NOMO-1 treated with DMSO at 0.1 percent for 48 hours (cell line): ENCODE measurements at regions not wholly inside any gene's neighbourhood (a gene's known extent, or its start where the extent isn't known, plus 50 kb on each side); places are given as distances from the start of the nearest gene placed in this dataset.
"Not testable (repeated sequence)": the region's sequence is repeated elsewhere in the genome, so short reads cannot be mapped to it uniquely, and the experiment has no call there.

Experiments
- DNase-seq: peaks from one replicate; lab custom pipeline; 2025; ENCODE audit not compliant: unreplicated experiment; lab: John Stamatoyannopoulos, UW

GRCh38 chr5:57398413-57399093, 84.1 kb downstream of the ACTBL2 start:
- no peak for DNase-seq

DNA sequence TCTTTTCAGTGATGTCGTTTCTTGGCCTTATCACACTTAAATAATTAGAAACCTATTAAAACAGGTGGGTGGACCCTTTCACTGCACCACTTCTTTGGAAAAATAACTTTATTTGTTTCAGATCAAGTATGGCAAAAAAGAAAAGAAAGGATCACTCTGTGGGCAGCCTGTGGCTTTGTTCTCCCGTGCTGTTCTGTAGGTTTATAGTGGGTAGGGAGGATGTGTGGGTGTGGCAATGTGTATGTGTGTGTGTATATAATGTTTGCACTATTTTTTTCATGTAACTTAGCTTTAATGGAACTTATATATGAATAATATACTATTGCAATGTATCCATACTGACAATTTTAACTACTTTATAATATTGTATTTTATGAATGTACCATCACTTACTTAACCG, 85.9 kb downstream of the ACTBL2 start:
- no peak for DNase-seq

DNA sequence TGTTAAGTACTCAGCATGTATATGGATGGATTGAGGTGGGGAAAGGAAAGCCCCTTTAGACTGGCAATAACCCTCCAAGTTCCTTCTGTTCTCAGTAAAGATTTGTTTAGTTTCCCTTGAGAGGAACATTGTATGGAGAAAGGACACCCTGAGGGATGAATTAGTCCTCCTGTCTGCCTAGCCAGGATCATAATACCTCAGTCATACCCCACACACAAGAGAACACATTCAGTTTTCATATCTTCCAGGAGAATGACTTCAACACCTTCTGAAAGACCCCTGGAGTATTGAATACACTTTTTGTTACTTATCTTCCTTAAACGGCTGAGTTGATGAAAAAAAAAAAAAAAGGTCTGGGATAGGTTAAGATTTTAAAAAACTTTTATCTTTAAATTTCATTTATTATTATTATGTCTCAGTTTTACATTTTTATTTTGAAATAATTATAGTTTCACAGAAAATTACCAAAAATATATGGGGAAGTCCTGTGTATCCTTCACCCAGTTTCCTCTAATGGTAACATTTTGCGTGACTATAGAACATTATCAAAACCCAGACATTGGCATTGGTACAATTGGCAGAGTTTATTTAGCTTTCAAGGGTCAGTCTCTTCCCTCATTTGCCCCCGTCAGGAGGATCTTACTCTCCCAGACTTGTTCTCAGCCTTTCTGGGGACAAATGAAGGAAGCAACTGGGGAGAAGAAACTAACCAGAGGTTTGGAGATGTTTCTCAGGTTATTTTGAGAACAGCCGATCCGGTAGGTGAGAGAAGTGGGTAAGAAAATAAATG, 88.0 kb downstream of the ACTBL2 start:
- no peak for DNase-seq

- DNase-seq, result no peak
Observed at GRCh38 chr5:57386958-57387357, 95.7 kb downstream of the ACTBL2 start.

- DNase-seq, result peak; percentile 32
Observed at GRCh38 chr5:57383093-57383861, 99.3 kb downstream of the ACTBL2 start.

GRCh38 chr5:57382655-57383054, 100.0 kb downstream of the ACTBL2 start:
- no peak for DNase-seq

DNA sequence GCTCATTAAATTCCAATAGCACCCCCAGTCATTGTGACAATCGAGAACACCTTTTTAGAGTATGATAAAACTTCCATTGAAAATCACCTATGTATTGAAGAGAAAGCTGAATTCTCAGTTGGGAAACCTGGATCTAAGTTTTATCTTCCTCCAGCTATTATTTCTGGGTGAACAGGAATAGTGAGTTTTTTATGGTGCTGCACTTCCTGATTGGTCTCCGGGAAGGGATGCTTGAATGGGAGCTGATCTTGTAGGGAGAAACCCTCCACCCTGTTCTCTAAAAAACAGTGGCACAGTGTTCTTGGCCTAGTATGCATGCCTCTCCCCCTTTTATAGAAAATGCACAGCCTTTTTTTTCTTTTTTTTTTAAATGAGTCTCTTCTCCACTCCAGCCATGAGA, 112.2 kb downstream of the ACTBL2 start:
- DNase-seq, result no peak

- DNase-seq, result no peak
Observed at GRCh38 chr5:57368010-57368409, 114.6 kb downstream of the ACTBL2 start.

DNA sequence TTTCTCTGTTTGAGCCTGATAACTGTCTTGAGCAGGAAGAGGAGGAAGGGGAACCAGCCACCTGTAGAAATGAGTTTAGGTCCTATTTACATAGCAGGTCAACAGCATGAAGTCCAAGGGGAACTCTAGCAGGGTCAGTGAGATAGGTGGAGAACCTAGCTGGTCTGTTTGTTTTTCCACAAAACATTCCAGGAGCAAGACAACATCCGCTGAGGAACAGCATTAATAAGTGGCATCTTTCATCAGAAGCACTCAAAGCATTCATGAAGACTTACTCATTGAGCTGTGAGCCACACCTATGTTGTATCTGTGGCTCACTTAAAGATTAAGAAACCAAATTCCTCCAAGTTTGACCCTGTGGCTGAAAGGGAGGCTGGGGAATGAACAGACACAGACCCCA, 115.9 kb downstream of the ACTBL2 start:
- no peak for DNase-seq

DNA sequence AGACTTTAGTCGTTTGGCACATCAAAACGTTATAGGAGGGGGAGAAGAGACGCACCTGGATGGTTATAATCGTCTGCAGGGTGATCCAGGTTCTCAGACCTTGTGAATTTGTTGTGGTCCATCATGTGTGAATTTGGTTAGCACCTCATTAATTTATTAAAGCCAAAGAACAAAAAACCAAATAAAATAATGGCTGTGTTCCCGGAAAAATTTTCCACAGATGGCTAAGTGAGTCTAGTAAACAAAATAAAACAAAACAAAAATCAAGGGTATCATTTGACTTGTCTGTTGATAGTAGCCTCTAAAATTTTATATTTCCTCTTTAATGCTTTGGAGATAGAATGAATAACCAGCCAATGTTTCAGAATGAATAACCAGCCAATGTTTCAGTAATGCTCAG, 119.7 kb downstream of the ACTBL2 start:
- no peak for DNase-seq

DNA sequence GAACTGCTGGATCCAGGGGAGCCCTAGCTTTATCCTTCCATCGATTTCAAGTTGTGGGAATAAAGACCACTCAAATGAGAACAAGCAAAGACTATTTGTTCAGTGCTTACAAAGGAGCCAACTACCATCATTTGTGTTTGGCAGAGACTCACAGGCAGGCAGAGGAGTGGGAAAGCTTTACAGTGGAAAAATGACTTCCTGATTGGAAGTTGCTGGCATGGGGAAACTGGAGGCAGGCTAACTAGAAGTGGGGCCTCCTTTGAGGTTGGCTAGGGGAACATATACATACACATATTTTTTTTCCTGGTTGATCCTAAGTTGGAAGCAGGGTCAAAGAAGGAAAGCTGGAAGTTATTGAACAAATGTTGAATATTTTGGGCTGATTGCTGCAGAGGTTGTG, 121.7 kb downstream of the ACTBL2 start:
- no peak for DNase-seq

DNA sequence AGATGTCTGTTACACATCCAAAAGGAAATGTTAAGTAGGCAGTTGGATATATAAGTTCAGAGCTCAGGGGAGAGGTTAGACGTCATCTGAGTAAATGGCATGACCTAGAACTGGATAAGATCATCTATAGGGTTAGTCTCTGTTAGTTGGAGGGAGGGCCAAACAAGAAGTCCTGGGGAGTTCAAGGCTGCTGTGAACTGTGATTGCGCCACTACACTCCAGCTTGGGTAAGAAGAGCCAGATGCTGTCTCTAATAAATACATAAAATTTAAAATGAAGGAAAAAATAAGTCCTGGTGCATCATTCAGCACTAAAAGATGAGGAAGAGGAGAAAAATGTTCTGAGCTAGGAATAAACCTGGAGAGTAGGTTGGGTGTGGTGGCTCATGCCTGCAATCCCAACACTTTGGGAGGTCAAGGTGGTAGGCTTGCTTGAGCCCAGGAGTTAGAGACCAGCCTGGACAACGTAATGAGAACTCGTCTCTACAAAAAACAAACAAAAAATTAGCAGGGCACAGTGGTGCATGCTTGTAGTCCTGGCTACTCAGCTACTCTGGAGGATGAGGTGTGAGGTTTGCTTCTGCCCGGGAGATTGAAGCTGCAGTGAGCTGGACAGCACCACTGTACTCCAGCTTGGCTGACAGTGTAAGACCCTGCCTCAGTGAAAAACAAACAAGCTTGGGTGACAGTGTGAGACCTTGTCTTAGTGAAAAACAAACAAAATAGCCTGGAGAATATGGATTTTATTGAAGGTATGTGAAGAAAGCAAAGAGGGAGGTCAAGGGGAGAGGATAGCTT, 123.6 kb downstream of the ACTBL2 start:
- DNase-seq, result no peak

DNA sequence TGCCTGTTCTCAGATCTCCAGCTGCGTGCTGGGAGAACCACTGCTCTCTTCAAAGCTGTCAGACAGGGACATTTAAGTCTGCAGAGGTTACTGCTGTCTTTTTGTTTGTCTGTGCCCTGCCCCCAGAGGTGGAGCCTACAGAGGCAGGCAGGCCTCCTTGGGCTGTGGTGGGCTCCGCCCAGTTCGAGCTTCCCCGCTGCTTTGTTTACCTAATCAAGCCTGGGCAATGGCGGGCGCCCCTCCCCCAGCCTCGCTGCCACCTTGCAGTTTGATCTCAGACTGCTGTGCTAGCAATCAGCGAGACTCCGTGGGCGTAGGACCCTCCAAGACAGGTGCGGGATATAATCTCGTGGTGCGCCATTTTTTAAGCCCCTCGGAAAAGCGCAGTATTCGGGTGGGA, 125.8 kb downstream of the ACTBL2 start:
- not testable (repeated sequence) for DNase-seq

GRCh38 chr5:57349214-57349613, 133.4 kb downstream of the ACTBL2 start:
- DNase-seq, result no peak

DNA sequence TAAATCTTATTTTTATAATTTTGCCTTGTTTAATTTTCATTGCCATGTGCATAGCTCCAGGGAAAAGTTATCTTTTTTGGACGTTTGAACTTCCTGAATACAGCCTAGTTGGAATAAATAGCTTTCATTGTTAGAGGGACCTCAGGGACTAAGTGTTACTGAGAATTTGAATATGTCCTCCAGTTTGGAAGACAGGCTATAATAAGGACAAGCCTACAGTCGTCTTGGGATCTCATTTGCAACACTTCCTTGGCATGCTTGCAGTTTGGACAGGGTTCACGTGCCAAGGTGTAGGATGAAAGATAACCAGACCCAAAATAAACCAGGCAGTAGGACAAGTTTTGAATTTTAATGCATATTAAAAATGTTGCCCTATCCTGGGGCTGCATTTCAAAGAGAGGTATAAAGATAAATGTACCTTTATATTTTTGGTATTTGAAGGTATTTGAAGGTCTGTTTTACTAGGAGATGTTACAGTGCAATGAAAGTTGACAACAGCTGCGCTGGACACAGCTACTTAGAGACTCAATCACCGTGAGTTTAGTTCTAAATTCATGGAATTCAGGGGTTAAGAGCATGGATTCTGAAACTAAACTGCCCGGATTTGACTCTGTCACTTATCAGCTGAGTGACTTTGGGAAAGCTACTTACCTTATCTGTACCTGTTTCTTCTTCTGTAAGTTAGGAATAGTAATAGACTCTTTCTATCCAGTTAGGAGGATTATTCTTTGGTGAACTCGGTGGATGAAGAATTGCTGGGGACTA, 134.1 kb downstream of the ACTBL2 start:
- no peak for DNase-seq

DNA sequence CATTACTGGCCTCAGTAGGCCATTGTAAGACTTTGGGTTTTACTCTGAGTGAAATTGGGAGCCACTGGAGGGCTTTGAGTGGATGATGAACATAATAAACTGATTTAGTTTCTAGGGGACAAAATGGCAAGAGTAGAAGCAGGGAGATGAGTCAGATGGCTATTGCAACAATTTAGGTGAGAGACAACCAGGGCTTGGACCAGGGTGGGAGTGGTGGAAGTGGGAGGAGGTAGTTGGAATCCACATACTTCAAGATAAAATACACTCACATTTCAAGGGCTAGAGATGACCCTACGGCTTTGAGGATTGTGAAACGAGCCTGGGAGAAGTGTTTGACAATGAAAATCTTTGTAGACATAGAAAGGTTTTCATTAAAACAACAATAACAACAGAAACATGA, 136.3 kb downstream of the ACTBL2 start:
- no peak for DNase-seq

GRCh38 chr5:57341380-57341979, 141.1 kb downstream of the ACTBL2 start:
- DNase-seq, result no peak

- DNase-seq, result no peak
Observed at GRCh38 chr5:57340681-57341080, 141.9 kb downstream of the ACTBL2 start.

- no peak for DNase-seq
Observed at GRCh38 chr5:57339521-57339920, 143.1 kb downstream of the ACTBL2 start.

DNA sequence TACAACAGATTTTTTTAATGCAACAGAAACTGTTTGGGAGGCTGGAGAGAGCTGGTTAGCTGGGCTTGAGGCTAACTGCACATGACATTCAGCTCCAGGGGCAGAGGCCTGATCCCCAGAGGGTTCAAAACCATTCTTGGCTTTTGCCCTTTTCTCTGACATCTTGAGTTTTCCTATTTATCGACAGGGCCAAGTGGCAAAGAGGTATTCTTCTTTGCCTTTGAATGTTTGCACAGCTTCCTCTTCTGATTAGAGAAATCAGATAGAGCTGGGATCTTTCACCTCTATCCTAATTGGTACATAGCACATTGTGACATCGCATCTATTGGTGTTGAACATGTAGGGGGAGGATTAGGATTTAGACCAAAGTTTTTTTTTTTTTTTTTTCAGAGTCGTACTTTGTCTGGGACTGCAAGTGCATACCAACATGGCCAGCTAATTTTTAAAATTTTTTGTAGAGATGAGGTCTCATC, 143.7 kb downstream of the ACTBL2 start:
- DNase-seq, result no peak
